Keratinocyte (primary cell): ENCODE measurements at regions not wholly inside any gene's neighbourhood (a gene's known extent, or its start where the extent isn't known, plus 50 kb on each side); places are given as distances from the start of the nearest gene placed in this dataset.

Source experiments
- DNase-seq: peaks from one replicate; pipeline ENCODE4 v3.0.0-alpha.2; 2011; ENCODE audit warnings: low read depth, missing footprints, low spot score
- FAIRE-seq: peaks from 2 replicates; lab custom pipeline; 2011; peaks lifted over from hg19 to GRCh38; lab: Jason Lieb, UNC
- H2AFZ ChIP-seq: 2 replicates; pipeline ENCODE4 v1.6.0; 2012; ENCODE audit warnings: low read length, control low read depth, inconsistent platforms; ENCODE audit not compliant: control insufficient read depth
- H3K27ac ChIP-seq: 2 replicates; pipeline ENCODE4 v1.5.1; 2011; ENCODE audit warnings: low read length; ENCODE audit not compliant: control insufficient read depth, insufficient read depth
- H3K27me3 ChIP-seq: 3 replicates; pipeline ENCODE4 v1.6.0; 2011; ENCODE audit warnings: low read length; ENCODE audit not compliant: control insufficient read depth, insufficient read depth; ENCODE audit errors: extremely low read depth
- H3K36me3 ChIP-seq, 2 experiments: 2 replicates in 1 of 2; 3 replicates in 1 of 2; pipeline ENCODE4 v1.5.1; 2011; ENCODE audit warnings: low read length in 2 of 2, mild to moderate bottlenecking in 1 of 2; ENCODE audit not compliant: control insufficient read depth in 2 of 2, insufficient read depth in 2 of 2; ENCODE audit errors: extremely low read depth in 1 of 2
- H3K4me1 ChIP-seq: 3 replicates; pipeline ENCODE4 v1.5.1; 2011; ENCODE audit warnings: low read length; ENCODE audit not compliant: control insufficient read depth, insufficient read depth; ENCODE audit errors: extremely low read depth
- H3K4me2 ChIP-seq: 3 replicates; pipeline ENCODE4 v1.6.0; 2011; ENCODE audit warnings: low read depth, low read length; ENCODE audit not compliant: control insufficient read depth, insufficient read depth; ENCODE audit errors: extremely low read depth
- H3K4me3 ChIP-seq, 3 experiments: fragments of 200-600 bp in 1 of 3; sonication (generic) in 1 of 3; 2 replicates in 2 of 3; 3 replicates in 1 of 3; pipeline ENCODE4 v1.5.1; 2011 to 2016; ENCODE audit warnings: low read length in 3 of 3, mild to moderate bottlenecking in 3 of 3, control low read depth in 2 of 3, inconsistent platforms in 1 of 3, low read depth in 1 of 3, mixed read lengths in 1 of 3, mixed run types in 1 of 3, moderate library complexity in 1 of 3; ENCODE audit not compliant: control insufficient read depth in 2 of 3, insufficient read depth in 2 of 3; ENCODE audit errors: extremely low read depth in 1 of 3
- H3K79me2 ChIP-seq: 2 replicates; pipeline ENCODE4 v1.6.0; 2012; ENCODE audit warnings: low read length; ENCODE audit not compliant: control insufficient read depth, insufficient read depth
- H3K9ac ChIP-seq: 3 replicates; pipeline ENCODE4 v1.6.0; 2011; ENCODE audit warnings: low read length; ENCODE audit not compliant: control insufficient read depth, insufficient read depth; ENCODE audit errors: extremely low read depth
- H3K9me1 ChIP-seq: 3 replicates; pipeline ENCODE4 v1.6.0; 2011; ENCODE audit warnings: low read length; ENCODE audit not compliant: control insufficient read depth, insufficient read depth; ENCODE audit errors: extremely low read depth
- H3K9me3 ChIP-seq: 2 replicates; pipeline ENCODE4 v1.5.1; 2012; ENCODE audit warnings: low read depth, low read length; ENCODE audit not compliant: control insufficient read depth
- H4K20me1 ChIP-seq: 3 replicates; pipeline ENCODE4 v1.6.0; 2011; ENCODE audit warnings: low read length; ENCODE audit not compliant: control insufficient read depth, insufficient read depth; ENCODE audit errors: extremely low read depth
- CTCF ChIP-seq, 3 experiments: IDR thresholded peaks in 1 of 3; conservative IDR thresholded peaks in 1 of 3; optimal IDR thresholded peaks in 1 of 3; 2 replicates in 2 of 3; 3 replicates in 1 of 3; pipeline versions ENCODE3 to v1.5.1; 2011; ENCODE audit warnings: low read length in 3 of 3, mild to moderate bottlenecking in 3 of 3, moderate library complexity in 2 of 3, control low read depth in 1 of 3, inconsistent platforms in 1 of 3; ENCODE audit not compliant: insufficient read depth in 2 of 3; ENCODE audit errors: extremely low read depth in 1 of 3
- EZH2 ChIP-seq: IDR thresholded peaks from one replicate; pipeline ENCODE4 v1.6.1; 2012; ENCODE audit warnings: inconsistent platforms, mild to moderate bottlenecking, low read length, moderate library complexity
- dilution Hi-C: fragments of 300-500 bp; cut with MboI; formaldehyde crosslinking; loops from one replicate; pipeline ENCODE4 v1.7.0; 2020; ENCODE audit warnings: low sequenced_read_pairs; ENCODE audit not compliant: extremely low pct_ligation_motif_present

DNA sequence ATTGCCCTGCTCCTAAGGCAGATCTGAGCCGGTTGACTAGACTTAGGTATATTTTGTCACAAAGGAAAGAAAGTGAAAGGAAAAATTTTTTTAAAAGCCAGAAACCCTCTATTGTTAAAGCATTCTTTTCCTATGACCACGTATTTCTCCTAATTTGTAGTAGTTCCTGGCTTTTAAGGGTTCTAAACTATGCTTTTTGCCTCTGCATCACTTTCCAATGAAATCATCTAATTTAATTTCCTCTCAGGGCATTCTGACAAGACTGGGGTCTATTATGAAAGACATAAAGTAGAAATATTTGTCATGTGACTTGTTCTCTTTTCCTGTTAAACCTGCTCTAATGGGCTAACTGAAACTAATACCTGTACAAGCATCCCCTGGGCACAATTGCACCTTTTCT lies 233.0 kb upstream of the PRR20A start:
- dilution Hi-C loops, result no loop called here
- TF ChIP-seq EZH2 (no peak), CTCF (optimal IDR thresholded peaks at IDR 0.05 in 1 of 3, IDR thresholded peaks at IDR 0.05 in 1 of 3, conservative IDR thresholded peaks at IDR 0.05 in 1 of 3; ENCODE audit: extremely low read depth in 1 of 3, insufficient read depth in 2 of 3, low read length in 3 of 3) (no peak)
- H3K9me3 ChIP-seq, result no peaks in the 10 kb centered on the region
- H3K36me3 ChIP-seq, result no peaks in the 10 kb centered on the region
- no peak overlapping the region for H3K9ac ChIP-seq
- H4K20me1 ChIP-seq, result no peaks in the 10 kb centered on the region
- H3K79me2 ChIP-seq, result no peaks in the 10 kb centered on the region
- no peak overlapping the region for H3K4me3 ChIP-seq
- no peaks in the 10 kb centered on the region for H3K27me3 ChIP-seq
- FAIRE-seq, result no peak
- H3K4me1 ChIP-seq, result no peaks in the 10 kb centered on the region
- no peak overlapping the region for H2AFZ ChIP-seq
- no peak overlapping the region for H3K27ac ChIP-seq
- no peak for DNase-seq
- no peak overlapping the region for H3K4me2 ChIP-seq
- H3K9me1 ChIP-seq, result no peaks in the 10 kb centered on the region

DNA sequence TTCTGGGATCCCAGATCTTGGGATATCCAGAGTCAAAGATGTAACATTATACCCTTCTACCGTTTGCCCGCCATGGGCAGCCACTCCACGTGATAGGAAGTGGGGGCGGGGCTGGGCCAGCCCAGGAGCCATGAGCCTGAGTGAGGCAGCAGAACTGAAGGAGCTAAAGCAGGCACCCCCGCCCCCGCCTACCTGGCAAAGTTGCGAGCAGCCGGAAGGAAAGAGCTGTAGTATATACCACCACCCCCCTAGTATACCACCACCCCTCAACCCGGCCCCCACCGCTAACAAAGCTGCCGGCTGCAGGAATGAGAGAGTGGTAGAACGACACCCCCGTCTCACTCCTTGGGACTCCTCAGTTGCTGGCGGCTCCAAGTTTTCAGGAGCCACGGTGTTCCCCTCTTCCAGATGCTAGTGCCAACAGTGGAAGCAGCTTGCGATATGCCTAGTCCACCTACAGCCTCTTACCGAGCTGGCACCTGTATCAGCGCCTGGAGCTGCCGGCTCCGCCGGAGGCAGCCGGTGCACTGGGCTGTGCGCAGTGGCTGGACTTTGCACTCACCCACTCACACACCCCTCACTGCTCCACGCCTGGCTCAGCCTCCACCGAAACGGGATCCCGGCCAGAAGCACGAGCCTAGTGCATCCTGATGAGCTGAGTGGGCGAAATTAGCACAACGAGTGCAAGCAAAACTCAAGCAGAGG lies 230.7 kb upstream of the PRR20A start:
- Histone ChIP-seq H3K27me3 (no peaks in the 10 kb centered on the region), H3K36me3 (no peaks in the 10 kb centered on the region), H3K4me3 (no peak overlapping the region), H3K79me2 (no peaks in the 10 kb centered on the region), H3K9me3 (no peaks in the 10 kb centered on the region), H3K9ac (no peak overlapping the region), H3K4me2 (no peak overlapping the region), H4K20me1 (no peaks in the 10 kb centered on the region), H3K9me1 (no peaks in the 10 kb centered on the region), H2AFZ (no peak overlapping the region), H3K27ac (no peak overlapping the region), H3K4me1 (no peaks in the 10 kb centered on the region)
- TF ChIP-seq EZH2 (no peak), CTCF (optimal IDR thresholded peaks at IDR 0.05 in 1 of 3, IDR thresholded peaks at IDR 0.05 in 1 of 3, conservative IDR thresholded peaks at IDR 0.05 in 1 of 3; ENCODE audit: extremely low read depth in 1 of 3, insufficient read depth in 2 of 3, low read length in 3 of 3) (no peak)
- dilution Hi-C loops, result no loop called here
- DNase-seq (no peak), FAIRE-seq (no peak)
